PC-9 (cell line): ENCODE measurements at regions not wholly inside any gene's neighbourhood (a gene's known extent, or its start where the extent isn't known, plus 50 kb on each side); places are given as distances from the start of the nearest gene placed in this dataset.

Source experiments
- BruUV-seq: library from RNA; stranded (reverse); fragments of 400-500 nt; replicated peaks from 2 replicates; lab custom pipeline; 2021; lab: Mats Ljungman, UMichigan
- CTCF ChIA-PET: fragments of 300-600 bp; sonication (Branson Sonifier 250); formaldehyde crosslinking; loops from one replicate; lab custom pipeline; 2022; ENCODE audit warnings: antibody characterized with exemption; lab: Charles Lee
- POLR2A ChIA-PET: fragments of 300-600 bp; sonication (Branson Sonifier 250); formaldehyde crosslinking; loops from one replicate; lab custom pipeline; 2022; ENCODE audit warnings: antibody characterized with exemption; ENCODE audit not compliant: unreplicated experiment; lab: Charles Lee
- DNase-seq, 2 experiments: peaks; one replicate each; pipeline versions ENCODE4 v3.0.0 to v3.0.0-alpha.2; 2015 to 2022; ENCODE audit warnings: mixed read lengths in 1 of 2
- H2AFZ ChIP-seq: fragments of 200-600 bp; sonication (generic); 2 replicates; pipeline ENCODE4 v1.8.1; 2017; ENCODE audit warnings: antibody characterized with exemption
- H3F3A ChIP-seq: fragments of 200-600 bp; sonication (generic); 2 replicates; pipeline ENCODE4 v1.8.1; 2017; ENCODE audit warnings: antibody characterized with exemption, mild to moderate bottlenecking, low read depth; ENCODE audit not compliant: insufficient read depth
- H3K27ac ChIP-seq: fragments of 200-600 bp; sonication (generic); 2 replicates; pipeline ENCODE4 v1.6.1; 2016; ENCODE audit warnings: mixed run types
- H3K27me3 ChIP-seq: fragments of 200-600 bp; sonication (generic); 2 replicates; pipeline ENCODE4 v1.6.1; 2016; ENCODE audit warnings: low read depth, mixed run types; ENCODE audit not compliant: insufficient read depth
- H3K36me3 ChIP-seq: fragments of 200-600 bp; sonication (generic); 2 replicates; pipeline ENCODE4 v1.6.1; 2016; ENCODE audit warnings: low read depth, mixed run types
- H3K4me1 ChIP-seq: fragments of 200-600 bp; sonication (generic); replicated peaks from 2 replicates; pipeline ENCODE4 v1.6.1; 2016; ENCODE audit warnings: mixed run types; ENCODE audit not compliant: insufficient read depth
- H3K4me2 ChIP-seq: fragments of 200-600 bp; sonication (generic); 2 replicates; pipeline ENCODE4 v1.6.1; 2017; ENCODE audit warnings: mixed run types
- H3K4me3 ChIP-seq: fragments of 200-600 bp; sonication (generic); 2 replicates; pipeline ENCODE4 v1.6.1; 2016; ENCODE audit warnings: mixed run types
- H3K79me2 ChIP-seq: fragments of 200-600 bp; sonication (generic); 2 replicates; pipeline ENCODE4 v1.6.1; 2017; ENCODE audit warnings: low read depth, mixed run types
- H3K9me2 ChIP-seq: fragments of 200-600 bp; sonication (generic); 2 replicates; pipeline ENCODE4 v1.8.1; 2017; ENCODE audit warnings: mild to moderate bottlenecking; ENCODE audit not compliant: insufficient read depth
- H3K9me3 ChIP-seq: fragments of 200-600 bp; sonication (generic); 2 replicates; pipeline ENCODE4 v1.8.1; 2016; ENCODE audit warnings: low read depth; ENCODE audit not compliant: insufficient read depth
- H4K20me1 ChIP-seq: fragments of 200-600 bp; sonication (generic); 2 replicates; pipeline ENCODE4 v1.8.1; 2017; ENCODE audit not compliant: insufficient read depth
- CTCF ChIP-seq: fragments of 200-600 bp; sonication (generic); conservative IDR thresholded peaks from 2 replicates; pipeline ENCODE4 v1.6.1; 2017; ENCODE audit warnings: mixed run types, antibody characterized with exemption, mild to moderate bottlenecking, moderate library complexity
- EZH2 ChIP-seq: fragments of 200-600 bp; sonication (generic); IDR thresholded peaks from 2 replicates; pipeline ENCODE4 v1.8.0; 2017; ENCODE audit warnings: antibody characterized with exemption, low read depth
- intact Hi-C: fragments of 100-400 bp; cut with micrococcal nuclease; formaldehyde crosslinking; loops from one replicate; pipeline ENCODE4 v1.10.0; 2022; ENCODE audit not compliant: unreplicated experiment

- Histone ChIP-seq H3K27me3 (no peaks in the 10 kb centered on the region), H3K79me2 (no peaks in the 10 kb centered on the region), H2AFZ (no peak overlapping the region), H3F3A (no peaks in the 10 kb centered on the region), H3K9me3 (no peaks in the 10 kb centered on the region), H3K4me1 (peaks cover 21% of the 10 kb centered on the region), H4K20me1 (no peaks in the 10 kb centered on the region), H3K4me2 (peak overlapping the region; percentile 45), H3K36me3 (no peaks in the 10 kb centered on the region), H3K27ac (no peak overlapping the region), H3K4me3 (no peak overlapping the region; the same call in 1 of the 2 replicates), H3K9me2 (no peaks in the 10 kb centered on the region)
- intact Hi-C loops, result loop anchor here (10.0 kb wide), 1 partner anchor 80 kb away; no protein-coding TSS in a partner anchor
- no TSS peak for BruUV-seq
- ChIA-PET POLR2A (no interaction called here), CTCF (no interaction called here)
- DNase-seq, result peak; percentile 10 to 76
- TF ChIP-seq CTCF (no peak), EZH2 (no peak)
Observed at GRCh38 chr18:66724664-66725356, 120.9 kb upstream of the CDH19 start.

- H3K9me3 ChIP-seq, result no peaks in the 10 kb centered on the region
- H3K27ac ChIP-seq, result no peak overlapping the region
- intact Hi-C loops, result loop anchor here (10.0 kb wide), 1 partner anchor 78 kb away; no protein-coding TSS in a partner anchor
- H2AFZ ChIP-seq, result no peak overlapping the region
- H3K79me2 ChIP-seq, result no peaks in the 10 kb centered on the region
- DNase-seq, result no peak
- ChIA-PET CTCF (no interaction called here), POLR2A (no interaction called here)
- no peak overlapping the region for H3K4me3 ChIP-seq
- peaks cover 16% of the 10 kb centered on the region for H3K4me1 ChIP-seq
- H4K20me1 ChIP-seq, result no peaks in the 10 kb centered on the region
- H3K9me2 ChIP-seq, result no peaks in the 10 kb centered on the region
- H3K4me2 ChIP-seq, result no peak overlapping the region
- no peaks in the 10 kb centered on the region for H3K27me3 ChIP-seq
- TF ChIP-seq CTCF, result no peak
- no peak for TF ChIP-seq EZH2
- BruUV-seq, result no TSS peak
- H3K36me3 ChIP-seq, result no peaks in the 10 kb centered on the region
- H3F3A ChIP-seq, result no peaks in the 10 kb centered on the region
Observed at GRCh38 chr18:66722671-66723070, 118.8 kb upstream of the CDH19 start.

GRCh38 chr18:66708646-66709045 is 104.8 kb upstream of the CDH19 start:
- TF ChIP-seq EZH2, result no peak
- no peak overlapping the region for H3K4me2 ChIP-seq
- H4K20me1 ChIP-seq, result no peaks in the 10 kb centered on the region
- no peak overlapping the region for H3K27ac ChIP-seq
- no peak for DNase-seq
- H3K4me1 ChIP-seq, result no peaks in the 10 kb centered on the region
- no peaks in the 10 kb centered on the region for H3K36me3 ChIP-seq
- H3K9me2 ChIP-seq, result no peaks in the 10 kb centered on the region
- ChIA-PET POLR2A (no interaction called here), CTCF (no interaction called here)
- H3K9me3 ChIP-seq, result no peaks in the 10 kb centered on the region
- H3K27me3 ChIP-seq, result no peaks in the 10 kb centered on the region
- no TSS peak for BruUV-seq
- no peaks in the 10 kb centered on the region for H3K79me2 ChIP-seq
- no peaks in the 10 kb centered on the region for H3F3A ChIP-seq
- H3K4me3 ChIP-seq, result no peak overlapping the region
- intact Hi-C loops, result no loop called here
- no peak overlapping the region for H2AFZ ChIP-seq
